OCI-LY3 (cell line): ENCODE measurements at regions not wholly inside any gene's neighbourhood (a gene's known extent, or its start where the extent isn't known, plus 50 kb on each side); places are given as distances from the start of the nearest gene placed in this dataset.
"Not testable (repeated sequence)": the region's sequence is repeated elsewhere in the genome, so short reads cannot be mapped to it uniquely, and the experiment has no call there.

Source experiments
- H2AFZ ChIP-seq: fragments of 200-600, 300-600 bp; shearing (Covaris generic); 2 replicates; pipeline ENCODE4 v1.6.0; 2014; ENCODE audit warnings: antibody characterized with exemption, low read depth, low read length
- H3K27ac ChIP-seq: fragments of 200-600, 300-600 bp; sonication (generic); 2 replicates; pipeline ENCODE4 v1.5.1; 2014; ENCODE audit warnings: mild to moderate bottlenecking, low read length, moderate library complexity, mixed read lengths
- H3K27me3 ChIP-seq: fragments of 200-600, 300-600 bp; sonication (generic); 2 replicates; pipeline ENCODE4 v1.6.1; 2014; ENCODE audit warnings: low read depth, low read length, mixed read lengths
- H3K36me3 ChIP-seq: fragments of 200-600, 300-600 bp; sonication (generic); replicated peaks from 2 replicates; pipeline ENCODE3; 2014; ENCODE audit warnings: low read depth, low read length, mixed read lengths
- H3K4me1 ChIP-seq: fragments of 300-600, 200-600 bp; sonication (generic); 2 replicates; pipeline ENCODE4 v1.6.1; 2014; ENCODE audit warnings: low read length, mixed read lengths
- H3K4me2 ChIP-seq: fragments of 200-600, 300-600 bp; sonication (generic); 2 replicates; pipeline ENCODE4 v1.6.1; 2014; ENCODE audit warnings: low read length, mixed read lengths
- H3K4me3 ChIP-seq: fragments of 300-600, 200-600 bp; sonication (generic); 2 replicates; pipeline ENCODE4 v1.5.1; 2014; ENCODE audit warnings: antibody characterized with exemption, mild to moderate bottlenecking, low read length, moderate library complexity
- H3K79me2 ChIP-seq: fragments of 300-600, 200-600 bp; shearing (Covaris generic); 2 replicates; pipeline ENCODE4 v1.6.1; 2014; ENCODE audit warnings: mild to moderate bottlenecking, low read length, mixed read lengths
- H3K9ac ChIP-seq: fragments of 300-600, 200-600 bp; shearing (Covaris generic); 2 replicates; pipeline ENCODE4 v1.6.0; 2014; ENCODE audit warnings: mild to moderate bottlenecking, low read length, moderate library complexity
- H3K9me3 ChIP-seq: fragments of 200-600, 300-600 bp; shearing (Covaris generic); 2 replicates; pipeline ENCODE4 v1.6.1; 2014; ENCODE audit warnings: low read length, mixed read lengths; ENCODE audit not compliant: insufficient read depth
- H4K20me1 ChIP-seq: fragments of 200-600, 300-600 bp; sonication (generic); 2 replicates; pipeline ENCODE4 v1.6.1; 2016; ENCODE audit warnings: low read length, mixed read lengths; ENCODE audit not compliant: insufficient read depth
- CTCF ChIP-seq: fragments of 200-600, 300-600 bp; sonication (generic); IDR thresholded peaks from 2 replicates; pipeline ENCODE4 v1.5.1; 2014; ENCODE audit warnings: antibody characterized with exemption, low read length, low read depth
- EZH2phosphoT487 ChIP-seq: fragments of 200-600 bp; shearing (Covaris generic); IDR thresholded peaks from 2 replicates; pipeline ENCODE4 v1.6.1; 2018; ENCODE audit warnings: antibody characterized with exemption, mixed run types, low read depth

- H4K20me1 ChIP-seq = no peaks in the 10 kb centered on the region
- 0 out of 2 replicates have a peak, but pooled peaks cover 4% of the 10 kb centered on the region for H3K27me3 ChIP-seq
- no peak overlapping the region for H3K4me3 ChIP-seq
- H3K4me1 ChIP-seq = no peaks in the 10 kb centered on the region
- no peak overlapping the region for H3K27ac ChIP-seq
- no peak overlapping the region for H2AFZ ChIP-seq
- H3K79me2 ChIP-seq = no peaks in the 10 kb centered on the region
- no peaks in the 10 kb centered on the region for H3K9me3 ChIP-seq
- no peak for TF ChIP-seq EZH2phosphoT487
- no peaks in the 10 kb centered on the region for H3K36me3 ChIP-seq
- no peak overlapping the region for H3K9ac ChIP-seq
- no peak overlapping the region for H3K4me2 ChIP-seq
Measured at GRCh38 chr20:12744037-12744436, 264.7 kb upstream of the SPTLC3 start.

GRCh38 chr20:12748359-12748994 is 260.3 kb upstream of the SPTLC3 start:
- H3K9me3 ChIP-seq = no peaks in the 10 kb centered on the region
- TF ChIP-seq EZH2phosphoT487 (no peak), CTCF (no peak)
- H4K20me1 ChIP-seq = no peaks in the 10 kb centered on the region
- H3K27me3 ChIP-seq = 0 out of 2 replicates have a peak, but pooled peaks cover 8% of the 10 kb centered on the region
- H3K79me2 ChIP-seq = no peaks in the 10 kb centered on the region
- no peak overlapping the region for H3K27ac ChIP-seq
- H3K36me3 ChIP-seq = no peaks in the 10 kb centered on the region
- H3K4me2 ChIP-seq = no peak overlapping the region
- H3K4me1 ChIP-seq = no peaks in the 10 kb centered on the region
- no peak overlapping the region for H3K9ac ChIP-seq
- H3K4me3 ChIP-seq = no peak overlapping the region
- H2AFZ ChIP-seq = no peak overlapping the region

GRCh38 chr20:12750221-12750620 is 258.6 kb upstream of the SPTLC3 start:
- no peaks in the 10 kb centered on the region for H3K9me3 ChIP-seq
- H2AFZ ChIP-seq = no peak overlapping the region
- H3K27me3 ChIP-seq = 0 out of 2 replicates have a peak, but pooled peaks cover 4% of the 10 kb centered on the region
- H3K9ac ChIP-seq = no peak overlapping the region
- TF ChIP-seq EZH2phosphoT487 = no peak
- TF ChIP-seq CTCF = no peak
- no peak overlapping the region for H3K27ac ChIP-seq
- H3K36me3 ChIP-seq = no peaks in the 10 kb centered on the region
- no peaks in the 10 kb centered on the region for H4K20me1 ChIP-seq
- no peak overlapping the region for H3K4me3 ChIP-seq
- no peak overlapping the region for H3K4me2 ChIP-seq
- H3K4me1 ChIP-seq = no peaks in the 10 kb centered on the region
- no peaks in the 10 kb centered on the region for H3K79me2 ChIP-seq

- not testable (repeated sequence) for H3K9ac ChIP-seq, H3K4me1 ChIP-seq, H2AFZ ChIP-seq, H3K36me3 ChIP-seq, H3K4me2 ChIP-seq, H3K27me3 ChIP-seq, H3K27ac ChIP-seq, H4K20me1 ChIP-seq, H3K79me2 ChIP-seq, H3K9me3 ChIP-seq, H3K4me3 ChIP-seq
Measured at GRCh38 chr20:12752900-12753693, 255.7 kb upstream of the SPTLC3 start.

- H3K4me3 ChIP-seq, H3K9ac ChIP-seq, H3K27ac ChIP-seq: not testable (repeated sequence)
Measured at GRCh38 chr20:12753742-12754141, 255.0 kb upstream of the SPTLC3 start.

GRCh38 chr20:12759493-12759892 is 249.3 kb upstream of the SPTLC3 start:
- 0 out of 2 replicates have a peak, but pooled peaks cover 12% of the 10 kb centered on the region for H3K27me3 ChIP-seq
- not testable (repeated sequence) for H4K20me1 ChIP-seq, H3K36me3 ChIP-seq, H3K79me2 ChIP-seq, H3K27ac ChIP-seq, H3K9me3 ChIP-seq, H3K4me2 ChIP-seq, H3K4me3 ChIP-seq, H2AFZ ChIP-seq, H3K9ac ChIP-seq, H3K4me1 ChIP-seq

More at GRCh38 chr20:12753742-12754141, 255.0 kb upstream of the SPTLC3 start:
- not testable (repeated sequence) for H3K79me2 ChIP-seq, H3K27me3 ChIP-seq, H3K36me3 ChIP-seq, H2AFZ ChIP-seq, H3K9me3 ChIP-seq, H4K20me1 ChIP-seq, H3K4me1 ChIP-seq, H3K4me2 ChIP-seq
